Astrocyte of the cerebellum (primary cell): ENCODE measurements at regions not wholly inside any gene's neighbourhood (a gene's known extent, or its start where the extent isn't known, plus 50 kb on each side); places are given as distances from the start of the nearest gene placed in this dataset.

Source experiments
- DNase-seq: peaks from one replicate; pipeline ENCODE4 v3.0.0-alpha.2; 2011; ENCODE audit warnings: low read depth
- H3K4me3 ChIP-seq: 2 replicates; pipeline ENCODE4 v1.5.1; 2011; ENCODE audit warnings: mild to moderate bottlenecking, low read depth, low read length, moderate library complexity
- CTCF ChIP-seq: IDR thresholded peaks from 2 replicates; pipeline ENCODE4 v1.5.1; 2012; ENCODE audit warnings: low read length, low read depth, moderate library complexity, mild to moderate bottlenecking; ENCODE audit errors: missing control alignments
- in situ Hi-C: cut with HindIII; loops from 2 replicates; pipeline ENCODE4 v1.10.0; 2017; ENCODE audit warnings: low sequenced_read_pairs

DNA sequence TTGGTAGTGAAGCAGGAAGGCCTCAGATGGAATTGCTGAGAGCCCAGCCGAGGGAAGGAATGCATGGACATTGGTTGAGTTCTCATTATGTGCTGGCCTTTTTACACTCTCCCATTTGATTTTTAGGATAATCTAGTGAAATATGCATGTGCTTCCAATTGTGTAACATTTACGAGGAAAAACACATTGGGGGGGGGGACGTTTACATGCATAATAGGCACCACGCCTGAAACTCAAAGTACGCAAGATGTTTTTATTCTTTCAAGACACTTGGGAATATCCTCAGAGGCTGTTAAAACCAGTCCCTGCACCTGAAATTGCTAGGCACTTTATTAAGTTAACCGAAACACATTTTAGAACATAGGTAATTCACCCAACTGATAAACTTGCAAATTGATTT is 118.5 kb upstream of the CDH4 start:
- H3K4me3 ChIP-seq: no peak overlapping the region
- no peak for TF ChIP-seq CTCF
- no peak for DNase-seq
- in situ Hi-C loops: no loop called here

- in situ Hi-C loops: loop anchor here (5.0 kb wide), 2 partner anchors 57 to 63 kb away; no protein-coding TSS in a partner anchor
- DNase-seq: no peak
- H3K4me3 ChIP-seq: no peak overlapping the region
- no peak for TF ChIP-seq CTCF
Measured at GRCh38 chr20:61134296-61135030, 117.6 kb upstream of the CDH4 start.

GRCh38 chr20:61135266-61135665 is 116.8 kb upstream of the CDH4 start:
- no peak for DNase-seq
- no peak for TF ChIP-seq CTCF
- in situ Hi-C loops: loop anchor here (5.0 kb wide), 2 partner anchors 58 to 62 kb away; no protein-coding TSS in a partner anchor
- H3K4me3 ChIP-seq: no peak overlapping the region

DNA sequence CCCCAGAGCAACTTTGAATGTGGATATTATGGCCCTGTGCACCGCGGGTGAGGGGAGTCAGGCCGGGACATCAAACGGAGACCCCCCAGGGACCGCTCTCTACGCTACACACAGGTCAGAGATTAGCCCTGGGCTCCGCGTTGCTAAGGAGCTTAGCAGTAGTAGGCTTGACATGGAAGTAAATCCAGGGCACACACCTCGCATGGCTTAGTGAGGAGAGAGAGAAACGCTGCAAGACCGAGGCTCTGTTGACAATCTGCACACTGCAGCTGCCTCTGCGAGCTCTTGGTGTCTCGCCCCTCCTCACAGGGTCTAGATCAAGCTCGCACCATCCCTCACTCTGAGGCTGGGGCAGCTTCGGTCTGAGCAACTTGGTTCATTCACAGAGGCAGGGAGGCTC is 116.1 kb upstream of the CDH4 start:
- no peak for TF ChIP-seq CTCF
- DNase-seq: no peak
- in situ Hi-C loops: loop anchor here (5.0 kb wide), 2 partner anchors 59 to 61 kb away; no protein-coding TSS in a partner anchor
- no peak overlapping the region for H3K4me3 ChIP-seq

DNA sequence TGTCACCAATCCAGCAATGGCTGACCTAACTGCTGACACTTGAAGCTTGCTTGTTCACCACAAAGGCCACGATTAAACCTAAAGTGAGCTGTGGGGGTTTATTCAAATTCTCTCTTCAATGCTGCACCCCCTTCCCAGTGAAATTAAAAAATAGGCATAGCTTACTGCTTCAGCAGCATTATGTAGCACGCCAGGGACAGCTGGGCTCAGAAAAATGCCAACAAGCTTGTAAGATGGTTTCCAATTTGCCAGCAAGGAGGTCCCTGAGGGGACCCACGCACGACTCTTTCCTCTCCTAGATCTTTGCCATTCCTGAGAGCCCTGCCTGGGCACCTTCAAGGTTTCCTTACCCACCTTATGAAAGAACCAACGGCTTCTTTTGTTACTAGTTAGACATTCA is 113.5 kb upstream of the CDH4 start:
- no peak for DNase-seq
- TF ChIP-seq CTCF: no peak
- no peak overlapping the region for H3K4me3 ChIP-seq
- in situ Hi-C loops: loop anchor here (5.0 kb wide), 2 partner anchors 59 to 61 kb away; no protein-coding TSS in a partner anchor

- no peak for DNase-seq
- no peak overlapping the region for H3K4me3 ChIP-seq
- no peak for TF ChIP-seq CTCF
- in situ Hi-C loops: loop anchor here (5.0 kb wide), 2 partner anchors 58 to 62 kb away; no protein-coding TSS in a partner anchor
Measured at GRCh38 chr20:61139031-61139430, 113.0 kb upstream of the CDH4 start.
